ENCODE measurements at regions not wholly inside any gene's neighbourhood (a gene's known extent, or its start where the extent isn't known, plus 50 kb on each side); places are given as distances from the start of the nearest gene placed in this dataset.

- H3K9me3 Mint-ChIP-seq (ENCODE audit: low read depth, unreplicated experiment) = no peaks in the 10 kb centered on the region
- peak overlapping the region; percentile 40 for H3K27ac Mint-ChIP-seq (ENCODE audit: unreplicated experiment)
- intact Hi-C loops (cut with micrococcal nuclease; ENCODE audit: unreplicated experiment) = loop anchor here (5.0 to 10.0 kb wide), 9 partner anchors 119 to 1397 kb away; partner anchors contain the start of gene TENT5A
- H3K4me3 Mint-ChIP-seq (ENCODE audit: low read depth, unreplicated experiment) = no peak overlapping the region
- H3K4me1 Mint-ChIP-seq (ENCODE audit: low read depth, unreplicated experiment) = peaks cover 36% of the 10 kb centered on the region
- CTCF ChIA-PET = no interaction called here
- no peaks in the 10 kb centered on the region for H3K27me3 Mint-ChIP-seq (ENCODE audit: unreplicated experiment)
- no peak for DNase-seq
- BruUV-seq (replicated peaks) = no TSS peak
- H3K36me3 Mint-ChIP-seq (ENCODE audit: insufficient read depth, unreplicated experiment) = no peaks in the 10 kb centered on the region
- TF ChIP-seq, protein P1, sequence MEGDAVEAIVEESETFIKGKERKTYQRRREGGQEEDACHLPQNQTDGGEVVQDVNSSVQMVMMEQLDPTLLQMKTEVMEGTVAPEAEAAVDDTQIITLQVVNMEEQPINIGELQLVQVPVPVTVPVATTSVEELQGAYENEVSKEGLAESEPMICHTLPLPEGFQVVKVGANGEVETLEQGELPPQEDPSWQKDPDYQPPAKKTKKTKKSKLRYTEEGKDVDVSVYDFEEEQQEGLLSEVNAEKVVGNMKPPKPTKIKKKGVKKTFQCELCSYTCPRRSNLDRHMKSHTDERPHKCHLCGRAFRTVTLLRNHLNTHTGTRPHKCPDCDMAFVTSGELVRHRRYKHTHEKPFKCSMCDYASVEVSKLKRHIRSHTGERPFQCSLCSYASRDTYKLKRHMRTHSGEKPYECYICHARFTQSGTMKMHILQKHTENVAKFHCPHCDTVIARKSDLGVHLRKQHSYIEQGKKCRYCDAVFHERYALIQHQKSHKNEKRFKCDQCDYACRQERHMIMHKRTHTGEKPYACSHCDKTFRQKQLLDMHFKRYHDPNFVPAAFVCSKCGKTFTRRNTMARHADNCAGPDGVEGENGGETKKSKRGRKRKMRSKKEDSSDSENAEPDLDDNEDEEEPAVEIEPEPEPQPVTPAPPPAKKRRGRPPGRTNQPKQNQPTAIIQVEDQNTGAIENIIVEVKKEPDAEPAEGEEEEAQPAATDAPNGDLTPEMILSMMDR (IDR thresholded peaks at IDR 0.05; ENCODE audit: unreplicated experiment) = no peak
These were observed 501.4 kb downstream of the BCKDHB start for GRCh38 chr6:80607811-80608391.

DNA sequence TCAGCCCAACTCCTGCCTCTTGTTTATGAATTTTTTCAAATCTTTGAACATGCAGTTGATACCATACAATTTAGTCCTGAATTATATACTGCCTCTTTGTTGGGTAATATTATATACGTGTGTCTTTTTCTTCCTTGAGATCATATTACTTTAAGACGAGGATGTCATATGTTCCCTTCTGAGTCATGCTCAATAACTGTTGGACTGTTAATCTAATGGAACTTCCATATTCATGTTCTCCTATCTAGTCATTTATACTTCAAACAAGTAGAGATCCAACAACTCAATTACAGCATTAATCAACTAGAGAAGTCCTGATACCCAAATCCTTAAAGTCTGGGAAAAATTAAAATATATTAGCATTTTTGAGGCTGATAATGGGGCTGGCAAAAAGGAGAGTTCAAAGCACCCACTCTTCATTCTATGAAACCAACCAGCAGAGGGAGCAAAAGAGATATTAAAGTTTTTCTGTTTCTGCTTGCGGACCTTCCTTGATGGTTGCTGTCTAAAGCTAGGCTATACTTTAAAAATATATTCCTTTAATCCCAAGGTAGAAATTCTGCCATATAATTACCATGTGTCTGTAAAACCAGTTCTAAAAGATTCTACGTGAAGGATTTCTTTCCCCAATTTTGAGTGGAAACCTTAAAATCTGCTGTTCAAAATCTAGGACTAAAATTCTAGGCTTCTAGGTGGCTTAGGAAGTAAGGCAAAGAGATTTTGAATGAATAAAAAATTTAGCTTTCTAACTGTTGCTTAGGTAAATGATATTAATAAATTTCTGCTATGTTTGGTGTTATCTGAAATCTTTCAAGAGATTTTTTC, 498.9 kb downstream of the BCKDHB start:
- intact Hi-C loops (cut with micrococcal nuclease; ENCODE audit: unreplicated experiment) = loop anchor here (5.0 to 10.0 kb wide), 9 partner anchors 122 to 1399 kb away; partner anchors contain the start of gene TENT5A
- CTCF ChIA-PET = interaction anchor here (0.7 kb wide), 1 partner anchor 567 kb away, joined by 3 read pairs; no protein-coding TSS in a partner anchor
- H3K27ac Mint-ChIP-seq (ENCODE audit: unreplicated experiment) = peak overlapping the region; percentile 27
- H3K4me1 Mint-ChIP-seq (ENCODE audit: low read depth, unreplicated experiment) = peaks cover 29% of the 10 kb centered on the region
- BruUV-seq (replicated peaks) = no TSS peak
- H3K36me3 Mint-ChIP-seq (ENCODE audit: insufficient read depth, unreplicated experiment) = no peaks in the 10 kb centered on the region
- H3K9me3 Mint-ChIP-seq (ENCODE audit: low read depth, unreplicated experiment) = peaks cover 2% of the 10 kb centered on the region
- H3K27me3 Mint-ChIP-seq (ENCODE audit: unreplicated experiment) = no peaks in the 10 kb centered on the region
- peak; percentile 46 for DNase-seq
- TF ChIP-seq, protein P1 (IDR thresholded peaks at IDR 0.05; ENCODE audit: unreplicated experiment) = peak; percentile 62
- no peak overlapping the region for H3K4me3 Mint-ChIP-seq (ENCODE audit: low read depth, unreplicated experiment)

GRCh38 chr6:80603679-80604078, 497.2 kb downstream of the BCKDHB start:
- H3K4me3 Mint-ChIP-seq (ENCODE audit: low read depth, unreplicated experiment) = no peak overlapping the region
- H3K4me1 Mint-ChIP-seq (ENCODE audit: low read depth, unreplicated experiment) = peaks cover 20% of the 10 kb centered on the region
- H3K27me3 Mint-ChIP-seq (ENCODE audit: unreplicated experiment) = no peaks in the 10 kb centered on the region
- DNase-seq = no peak
- CTCF ChIA-PET = no interaction called here
- H3K27ac Mint-ChIP-seq (ENCODE audit: unreplicated experiment) = no peak overlapping the region
- no peaks in the 10 kb centered on the region for H3K36me3 Mint-ChIP-seq (ENCODE audit: insufficient read depth, unreplicated experiment)
- TF ChIP-seq, protein P1 (IDR thresholded peaks at IDR 0.05; ENCODE audit: unreplicated experiment) = no peak
- BruUV-seq (replicated peaks) = no TSS peak
- intact Hi-C loops (cut with micrococcal nuclease; ENCODE audit: unreplicated experiment) = loop anchor here (10.0 kb wide), 5 partner anchors 301 to 1401 kb away; no protein-coding TSS in a partner anchor
- peaks cover 2% of the 10 kb centered on the region for H3K9me3 Mint-ChIP-seq (ENCODE audit: low read depth, unreplicated experiment)

DNA sequence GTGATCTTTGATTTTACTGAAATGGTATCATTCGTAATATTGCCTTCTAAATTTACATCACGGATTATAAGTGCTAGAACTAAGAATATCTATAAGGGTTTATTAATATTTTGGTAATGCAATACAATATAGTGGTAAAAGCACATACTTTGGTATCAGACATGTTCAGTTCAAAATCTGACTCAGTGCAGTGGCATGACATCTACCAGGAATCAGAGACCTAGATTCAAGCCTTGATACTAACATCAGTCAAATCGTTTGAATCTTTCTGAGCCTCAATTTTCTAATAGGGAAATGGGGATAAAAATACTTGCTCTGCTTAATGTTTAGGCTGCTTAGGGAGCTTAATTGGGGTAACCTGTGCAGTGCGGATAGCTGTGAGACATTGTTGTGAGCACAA, 488.0 kb downstream of the BCKDHB start:
- BruUV-seq (replicated peaks) = no TSS peak
- Mint-ChIP-seq H3K27me3 (ENCODE audit: unreplicated experiment) (no peaks in the 10 kb centered on the region), H3K27ac (ENCODE audit: unreplicated experiment) (no peak overlapping the region), H3K4me1 (ENCODE audit: low read depth, unreplicated experiment) (no peaks in the 10 kb centered on the region), H3K9me3 (ENCODE audit: low read depth, unreplicated experiment) (peaks cover 3% of the 10 kb centered on the region), H3K4me3 (ENCODE audit: low read depth, unreplicated experiment) (no peak overlapping the region), H3K36me3 (ENCODE audit: insufficient read depth, unreplicated experiment) (no peaks in the 10 kb centered on the region)
- CTCF ChIA-PET = no interaction called here
- TF ChIP-seq, protein P1 (IDR thresholded peaks at IDR 0.05; ENCODE audit: unreplicated experiment) = no peak
- intact Hi-C loops (cut with micrococcal nuclease; ENCODE audit: unreplicated experiment) = no loop called here
- no peak for DNase-seq

Measured in Calu3 (cell line).